ENCODE measurements at regions not wholly inside any gene's neighbourhood (a gene's known extent, or its start where the extent isn't known, plus 50 kb on each side); places are given as distances from the start of the nearest gene placed in this dataset.

DNA sequence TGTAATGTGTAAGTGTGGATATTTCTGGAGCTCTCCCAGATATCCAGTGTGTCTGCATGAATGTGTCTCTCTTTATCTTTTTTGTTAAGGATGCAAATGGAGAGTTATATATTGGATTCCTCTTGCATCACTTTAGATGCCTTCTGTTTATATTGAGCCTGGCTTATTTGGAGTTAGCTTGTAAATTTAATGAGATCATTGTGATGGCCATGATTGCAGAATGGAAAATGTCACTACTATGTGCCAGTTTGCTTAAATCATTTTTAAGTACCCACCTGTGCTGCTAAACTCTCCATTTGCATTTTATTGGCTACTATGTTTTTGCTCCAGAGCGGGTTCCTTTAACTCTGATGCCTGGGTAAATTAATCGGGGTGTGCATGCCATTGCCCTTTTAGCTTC lies 334.8 kb downstream of the UTRN start:
- no peak overlapping the region for H3K27ac ChIP-seq (ENCODE audit: low read depth in 1 of 2, low read length in 2 of 2)
- H3K4me3 ChIP-seq (ENCODE audit: low read length) = no peak overlapping the region
- no peaks in the 10 kb centered on the region for H3K9me3 ChIP-seq (ENCODE audit: control insufficient read depth in 1 of 2, insufficient read depth in 1 of 2, low read length in 2 of 2)
- peaks cover 45% of the 10 kb centered on the region for H3K4me1 Mint-ChIP-seq (ENCODE audit: low read depth)
- TF ChIP-seq, protein P1, sequence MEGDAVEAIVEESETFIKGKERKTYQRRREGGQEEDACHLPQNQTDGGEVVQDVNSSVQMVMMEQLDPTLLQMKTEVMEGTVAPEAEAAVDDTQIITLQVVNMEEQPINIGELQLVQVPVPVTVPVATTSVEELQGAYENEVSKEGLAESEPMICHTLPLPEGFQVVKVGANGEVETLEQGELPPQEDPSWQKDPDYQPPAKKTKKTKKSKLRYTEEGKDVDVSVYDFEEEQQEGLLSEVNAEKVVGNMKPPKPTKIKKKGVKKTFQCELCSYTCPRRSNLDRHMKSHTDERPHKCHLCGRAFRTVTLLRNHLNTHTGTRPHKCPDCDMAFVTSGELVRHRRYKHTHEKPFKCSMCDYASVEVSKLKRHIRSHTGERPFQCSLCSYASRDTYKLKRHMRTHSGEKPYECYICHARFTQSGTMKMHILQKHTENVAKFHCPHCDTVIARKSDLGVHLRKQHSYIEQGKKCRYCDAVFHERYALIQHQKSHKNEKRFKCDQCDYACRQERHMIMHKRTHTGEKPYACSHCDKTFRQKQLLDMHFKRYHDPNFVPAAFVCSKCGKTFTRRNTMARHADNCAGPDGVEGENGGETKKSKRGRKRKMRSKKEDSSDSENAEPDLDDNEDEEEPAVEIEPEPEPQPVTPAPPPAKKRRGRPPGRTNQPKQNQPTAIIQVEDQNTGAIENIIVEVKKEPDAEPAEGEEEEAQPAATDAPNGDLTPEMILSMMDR (IDR thresholded peaks at IDR 0.05) = no peak
- intact Hi-C loops (cut with DNase I, micrococcal nuclease) = no loop called here
- H3K27ac Mint-ChIP-seq = no peak overlapping the region
- H3K9me3 Mint-ChIP-seq = no peaks in the 10 kb centered on the region
- ATAC-seq (ENCODE audit: poor library complexity) (no peak), DNase-seq (no peak)
- peaks cover 4% of the 10 kb centered on the region for H3K36me3 Mint-ChIP-seq (ENCODE audit: low read depth)
- no peak overlapping the region for H3K4me3 Mint-ChIP-seq
- H3K27me3 Mint-ChIP-seq = no peaks in the 10 kb centered on the region
- ChIA-PET POLR2A (no interaction called here), CTCF (interaction anchor here (0.9 to 1.0 kb wide), 2 partner anchors 24 to 153 kb away, joined by 3 read pairs; no protein-coding TSS in a partner anchor)
- H3K4me1 ChIP-seq (ENCODE audit: insufficient read depth, low read length) = no peaks in the 10 kb centered on the region
- H3K36me3 ChIP-seq (ENCODE audit: insufficient read depth, low read length) = no peaks in the 10 kb centered on the region
- H3K27me3 ChIP-seq (ENCODE audit: control insufficient read depth in 1 of 2, insufficient read depth in 2 of 2, low read length in 2 of 2) = no peaks in the 10 kb centered on the region

DNA sequence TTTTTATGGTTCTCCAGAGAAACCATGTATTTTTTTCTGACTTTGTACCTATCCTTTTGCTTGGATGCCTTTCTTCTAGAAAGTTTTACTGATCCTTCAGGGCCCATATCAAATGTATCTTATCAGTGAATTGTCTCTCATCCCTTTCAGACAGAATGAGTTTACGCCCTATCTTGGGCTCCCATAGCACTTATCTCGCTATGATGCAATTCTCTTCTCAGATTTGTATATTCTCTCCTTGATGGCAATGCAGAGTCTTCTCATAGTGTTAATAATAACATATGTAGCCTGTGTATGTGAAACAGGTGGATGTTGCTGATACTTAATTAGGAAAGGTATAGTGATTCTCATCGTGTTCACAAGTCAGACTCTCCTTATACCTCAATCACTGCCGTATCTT lies 336.2 kb downstream of the UTRN start:
- no peak for ATAC-seq (ENCODE audit: poor library complexity)
- Histone ChIP-seq H3K4me3 (ENCODE audit: low read length) (no peak overlapping the region), H3K36me3 (ENCODE audit: insufficient read depth, low read length) (no peaks in the 10 kb centered on the region), H3K27ac (ENCODE audit: low read depth in 1 of 2, low read length in 2 of 2) (no peak overlapping the region), H3K4me1 (ENCODE audit: insufficient read depth, low read length) (no peaks in the 10 kb centered on the region), H3K9me3 (ENCODE audit: control insufficient read depth in 1 of 2, insufficient read depth in 1 of 2, low read length in 2 of 2) (no peaks in the 10 kb centered on the region), H3K27me3 (ENCODE audit: control insufficient read depth in 1 of 2, insufficient read depth in 2 of 2, low read length in 2 of 2) (no peaks in the 10 kb centered on the region)
- peaks cover 7% of the 10 kb centered on the region for H3K36me3 Mint-ChIP-seq (ENCODE audit: low read depth)
- POLR2A ChIA-PET = no interaction called here
- no peak overlapping the region for H3K27ac Mint-ChIP-seq
- intact Hi-C loops (cut with DNase I, micrococcal nuclease) = no loop called here
- H3K4me3 Mint-ChIP-seq = no peak overlapping the region
- H3K4me1 Mint-ChIP-seq (ENCODE audit: low read depth) = peaks cover 45% of the 10 kb centered on the region
- no peak for DNase-seq
- TF ChIP-seq, protein P1 (IDR thresholded peaks at IDR 0.05) = no peak
- H3K9me3 Mint-ChIP-seq = no peaks in the 10 kb centered on the region
- H3K27me3 Mint-ChIP-seq = no peaks in the 10 kb centered on the region
- CTCF ChIA-PET = no interaction called here

DNA sequence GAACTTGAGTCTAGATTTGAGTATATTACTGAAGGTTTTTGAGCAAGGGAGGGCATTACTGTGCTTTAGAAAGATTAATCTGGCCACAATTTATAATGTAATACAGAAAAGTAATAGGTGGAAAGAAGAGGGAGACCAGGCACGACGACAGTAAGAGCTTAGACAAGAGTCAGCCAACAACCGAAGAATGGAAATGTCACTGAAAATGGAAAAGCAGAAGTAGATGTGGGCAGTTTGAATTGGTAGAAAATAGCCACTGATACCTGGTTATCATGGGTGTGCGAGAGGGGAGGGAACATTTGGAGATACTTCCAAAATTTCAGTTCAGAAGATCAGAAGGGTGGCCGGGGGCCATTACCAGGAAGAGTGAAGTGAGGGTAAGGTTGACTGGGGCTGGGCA lies 339.1 kb downstream of the UTRN start:
- TF ChIP-seq, protein P1 (IDR thresholded peaks at IDR 0.05) = no peak
- H3K27me3 Mint-ChIP-seq = no peaks in the 10 kb centered on the region
- H3K36me3 Mint-ChIP-seq (ENCODE audit: low read depth) = peaks cover 14% of the 10 kb centered on the region
- intact Hi-C loops (cut with DNase I, micrococcal nuclease) = no loop called here
- H3K27ac Mint-ChIP-seq = no peak overlapping the region
- CTCF ChIA-PET = no interaction called here
- H3K4me3 ChIP-seq (ENCODE audit: low read length) = no peak overlapping the region
- DNase-seq = no peak
- H3K4me1 Mint-ChIP-seq (ENCODE audit: low read depth) = peaks cover 37% of the 10 kb centered on the region
- H3K4me1 ChIP-seq (ENCODE audit: insufficient read depth, low read length) = no peaks in the 10 kb centered on the region
- POLR2A ChIA-PET = no interaction called here
- no peaks in the 10 kb centered on the region for H3K9me3 ChIP-seq (ENCODE audit: control insufficient read depth in 1 of 2, insufficient read depth in 1 of 2, low read length in 2 of 2)
- no peaks in the 10 kb centered on the region for H3K9me3 Mint-ChIP-seq
- H3K4me3 Mint-ChIP-seq = no peak overlapping the region
- no peak overlapping the region for H3K27ac ChIP-seq (ENCODE audit: low read depth in 1 of 2, low read length in 2 of 2)
- H3K36me3 ChIP-seq (ENCODE audit: insufficient read depth, low read length) = no peaks in the 10 kb centered on the region
- no peak for ATAC-seq (ENCODE audit: poor library complexity)
- no peaks in the 10 kb centered on the region for H3K27me3 ChIP-seq (ENCODE audit: control insufficient read depth in 1 of 2, insufficient read depth in 2 of 2, low read length in 2 of 2)

All from CD4-positive, alpha-beta T cell (primary cell).